A673 (cell line): ENCODE measurements at regions not wholly inside any gene's neighbourhood (a gene's known extent, or its start where the extent isn't known, plus 50 kb on each side); places are given as distances from the start of the nearest gene placed in this dataset.

ENCODE experiments used
- CTCF ChIP-seq: fragments of 300-800, 200-600 bp; sonication (generic); conservative IDR thresholded peaks from 2 replicates; pipeline ENCODE4 v1.5.1; 2017; ENCODE audit warnings: low read depth, mild to moderate bottlenecking, antibody characterized with exemption, low read length, moderate library complexity, mixed read lengths
- EZH2 ChIP-seq: fragments of 200-600 bp; sonication (generic); IDR thresholded peaks from 2 replicates; pipeline ENCODE4 v1.6.1; 2017; ENCODE audit warnings: borderline replicate concordance, low read depth, mild to moderate bottlenecking, mixed read lengths, antibody characterized with exemption, low read length; ENCODE audit not compliant: poor library complexity, severe bottlenecking

GRCh38 chr6:21739838-21740237 lies 146.3 kb downstream of the SOX4 start:
- TF ChIP-seq CTCF (no peak), EZH2 (no peak)
